ENCODE measurements at regions not wholly inside any gene's neighbourhood (a gene's known extent, or its start where the extent isn't known, plus 50 kb on each side); places are given as distances from the start of the nearest gene placed in this dataset.

- TF ChIP-seq EZH2 (IDR thresholded peaks at IDR 0.05; ENCODE audit: low read depth) (no peak), CTCF (conservative IDR thresholded peaks at IDR 0.05) (no peak)
- H3F3A ChIP-seq (ENCODE audit: insufficient read depth, low read depth) = no peaks in the 10 kb centered on the region
- BruUV-seq (replicated peaks) = no TSS peak
Observed at GRCh38 chr2:6043238-6043637, 351.1 kb downstream of the SOX11 start.

GRCh38 chr2:6052649-6053048 is 360.5 kb downstream of the SOX11 start:
- CTCF ChIA-PET = no interaction called here

More at GRCh38 chr2:6043238-6043637, 351.1 kb downstream of the SOX11 start:
- H3K4me2 ChIP-seq = no peak overlapping the region
- no peaks in the 10 kb centered on the region for H3K36me3 ChIP-seq (ENCODE audit: low read depth)
- H4K20me1 ChIP-seq (ENCODE audit: insufficient read depth) = 0 out of 2 replicates have a peak, but pooled peaks cover 5% of the 10 kb centered on the region
- H3K9me3 ChIP-seq (ENCODE audit: insufficient read depth, low read depth) = no peaks in the 10 kb centered on the region
- H3K9me2 ChIP-seq (ENCODE audit: insufficient read depth) = no peaks in the 10 kb centered on the region
- H2AFZ ChIP-seq = no peak overlapping the region
- no peaks in the 10 kb centered on the region for H3K79me2 ChIP-seq (ENCODE audit: low read depth)
- no peak for DNase-seq
- H3K4me1 ChIP-seq (replicated peaks; ENCODE audit: insufficient read depth) = no peaks in the 10 kb centered on the region
- CTCF ChIA-PET = no interaction called here
- H3K4me3 ChIP-seq = no peak overlapping the region
- peaks cover 6% of the 10 kb centered on the region; the same call in 1 of the 2 replicates for H3K27me3 ChIP-seq (ENCODE audit: insufficient read depth, low read depth)
- POLR2A ChIA-PET (ENCODE audit: unreplicated experiment) = no interaction called here
- H3K27ac ChIP-seq = no peak overlapping the region
- intact Hi-C loops (cut with micrococcal nuclease; ENCODE audit: unreplicated experiment) = no loop called here

GRCh38 chr2:6053743-6054142 is 361.6 kb downstream of the SOX11 start:
- no peaks in the 10 kb centered on the region for H3K9me3 ChIP-seq (ENCODE audit: insufficient read depth, low read depth)
- H3K79me2 ChIP-seq (ENCODE audit: low read depth) = no peaks in the 10 kb centered on the region
- TF ChIP-seq CTCF (conservative IDR thresholded peaks at IDR 0.05) = no peak
- no peak for TF ChIP-seq EZH2 (IDR thresholded peaks at IDR 0.05; ENCODE audit: low read depth)
- DNase-seq = no peak
- H3K27ac ChIP-seq = no peak overlapping the region
- H3K27me3 ChIP-seq (ENCODE audit: insufficient read depth, low read depth) = peaks cover 30% of the 10 kb centered on the region; the same call in 1 of the 2 replicates
- intact Hi-C loops (cut with micrococcal nuclease; ENCODE audit: unreplicated experiment) = no loop called here
- no peaks in the 10 kb centered on the region for H3K9me2 ChIP-seq (ENCODE audit: insufficient read depth)
- no peaks in the 10 kb centered on the region for H3K4me1 ChIP-seq (replicated peaks; ENCODE audit: insufficient read depth)
- no peak overlapping the region for H3K4me2 ChIP-seq
- H3K4me3 ChIP-seq = no peak overlapping the region
- BruUV-seq (replicated peaks) = no TSS peak
- no peaks in the 10 kb centered on the region for H3F3A ChIP-seq (ENCODE audit: insufficient read depth, low read depth)
- no peak overlapping the region for H2AFZ ChIP-seq
- CTCF ChIA-PET = no interaction called here
- no peaks in the 10 kb centered on the region for H3K36me3 ChIP-seq (ENCODE audit: low read depth)
- no peaks in the 10 kb centered on the region for H4K20me1 ChIP-seq (ENCODE audit: insufficient read depth)
- POLR2A ChIA-PET (ENCODE audit: unreplicated experiment) = no interaction called here

More at GRCh38 chr2:6052649-6053048, 360.5 kb downstream of the SOX11 start:
- no peak overlapping the region for H2AFZ ChIP-seq
- no peak overlapping the region for H3K4me2 ChIP-seq
- no peaks in the 10 kb centered on the region for H3F3A ChIP-seq (ENCODE audit: insufficient read depth, low read depth)
- TF ChIP-seq EZH2 (IDR thresholded peaks at IDR 0.05; ENCODE audit: low read depth) (no peak), CTCF (conservative IDR thresholded peaks at IDR 0.05) (no peak)
- intact Hi-C loops (cut with micrococcal nuclease; ENCODE audit: unreplicated experiment) = no loop called here
- BruUV-seq (replicated peaks) = no TSS peak
- H3K36me3 ChIP-seq (ENCODE audit: low read depth) = no peaks in the 10 kb centered on the region
- no peaks in the 10 kb centered on the region for H3K9me2 ChIP-seq (ENCODE audit: insufficient read depth)
- no peaks in the 10 kb centered on the region for H3K79me2 ChIP-seq (ENCODE audit: low read depth)
- no peak for DNase-seq
- no peak overlapping the region for H3K27ac ChIP-seq
- no peaks in the 10 kb centered on the region for H3K4me1 ChIP-seq (replicated peaks; ENCODE audit: insufficient read depth)
- no peak overlapping the region for H3K4me3 ChIP-seq
- POLR2A ChIA-PET (ENCODE audit: unreplicated experiment) = no interaction called here
- no peaks in the 10 kb centered on the region for H4K20me1 ChIP-seq (ENCODE audit: insufficient read depth)
- peaks cover 30% of the 10 kb centered on the region; the same call in 1 of the 2 replicates for H3K27me3 ChIP-seq (ENCODE audit: insufficient read depth, low read depth)
- H3K9me3 ChIP-seq (ENCODE audit: insufficient read depth, low read depth) = no peaks in the 10 kb centered on the region

All from PC-9 (cell line).